ENCODE measurements at regions not wholly inside any gene's neighbourhood (a gene's known extent, or its start where the extent isn't known, plus 50 kb on each side); places are given as distances from the start of the nearest gene placed in this dataset.

DNA sequence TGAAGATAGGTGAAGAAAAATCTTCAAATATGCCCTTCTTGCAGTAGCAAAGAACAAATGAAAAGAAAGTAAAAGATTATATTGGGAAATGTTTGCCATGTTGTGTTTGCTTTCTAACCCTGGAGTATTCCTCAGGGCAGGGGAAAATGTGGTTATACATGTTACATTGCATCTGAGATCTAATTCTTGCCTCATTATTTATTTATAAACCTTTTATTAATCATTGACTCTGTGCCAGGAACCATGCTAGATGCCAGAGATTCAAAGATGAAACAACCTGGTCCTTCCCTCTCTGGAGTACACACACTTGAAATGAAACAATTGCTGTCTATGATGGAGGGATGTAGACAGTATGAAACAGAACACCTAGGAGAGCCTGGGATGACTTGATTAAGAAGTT lies 128.1 kb upstream of the HMGA2 start:
- in situ Hi-C loops (cut with MboI; ENCODE audit: low pct_ligation_motif_present in 1 of 4, low pct_unique_long_range_greater_than_20kb in 1 of 4, low sequenced_read_pairs in 3 of 4) = no loop called here
- Histone ChIP-seq H3K4me3 (no peak overlapping the region), H3K36me3 (no peaks in the 10 kb centered on the region), H3K27me3 (no peaks in the 10 kb centered on the region), H3K27ac (no peak overlapping the region), H3K4me1 (peaks cover 0 to 9% (median 1%) of the 10 kb centered on the region in 4 donors), H3K9me3 (no peaks in the 10 kb centered on the region)
- TF ChIP-seq EP300 (IDR thresholded peaks at IDR 0.05; ENCODE audit: low read depth) (no peak), CTCF (IDR thresholded peaks at IDR 0.05) (no peak), POLR2AphosphoS5 (IDR thresholded peaks at IDR 0.05) (no peak), POLR2A (IDR thresholded peaks at IDR 0.05) (no peak)
- intact Hi-C loops (cut with DNase I; ENCODE audit: low total_unique reads) = no loop called here
- no peak for DNase-seq

DNA sequence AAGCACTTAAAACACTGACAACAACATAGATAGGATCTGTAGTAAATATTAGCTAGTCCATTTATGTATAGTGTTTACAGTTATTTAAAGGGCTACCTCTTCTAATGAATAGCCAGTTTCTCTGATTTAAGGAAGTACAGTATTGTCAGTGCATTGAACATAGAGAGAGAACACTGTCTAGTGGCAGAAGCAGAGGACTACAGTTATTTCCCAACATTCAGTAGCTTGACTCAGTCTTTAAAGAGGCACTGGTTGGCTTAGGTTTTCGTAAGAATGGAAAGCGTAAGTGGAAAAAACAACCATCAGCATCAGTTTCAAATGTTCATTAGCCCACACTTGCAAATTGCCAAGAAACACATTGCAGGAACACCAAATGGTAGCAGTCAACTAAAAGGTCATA lies 125.0 kb upstream of the HMGA2 start:
- peaks cover 0 to 9% (median 1%) of the 10 kb centered on the region in 4 donors for H3K4me1 ChIP-seq
- WGBS, 2 donors (ENCODE audit: low coverage in 1 of 2) = 73 to 81% methylated on average over 2 of the region's 2 CpGs
- H3K27ac ChIP-seq = no peak overlapping the region
- H3K36me3 ChIP-seq = no peaks in the 10 kb centered on the region
- intact Hi-C loops (cut with DNase I; ENCODE audit: low total_unique reads) = no loop called here
- DNase-seq = no peak
- peaks cover 4% of the 10 kb centered on the region for H3K27me3 ChIP-seq
- no peak overlapping the region for H3K4me3 ChIP-seq
- in situ Hi-C loops (cut with MboI; ENCODE audit: low pct_ligation_motif_present in 1 of 4, low pct_unique_long_range_greater_than_20kb in 1 of 4, low sequenced_read_pairs in 3 of 4) = no loop called here
- H3K9me3 ChIP-seq = peaks cover 0 to 1% of the 10 kb centered on the region in 2 donors
- no peak for TF ChIP-seq EP300 (IDR thresholded peaks at IDR 0.05; ENCODE audit: low read depth)
- no peak for TF ChIP-seq POLR2A (IDR thresholded peaks at IDR 0.05)
- TF ChIP-seq POLR2AphosphoS5 (IDR thresholded peaks at IDR 0.05) = no peak
- no peak for TF ChIP-seq CTCF (IDR thresholded peaks at IDR 0.05)

- no peak for DNase-seq
- Histone ChIP-seq H3K27ac (no peak overlapping the region), H3K4me1 (no peaks in the 10 kb centered on the region), H3K9me3 (peaks cover 16 to 19% of the 10 kb centered on the region in 2 donors), H3K4me3 (no peak overlapping the region), H3K36me3 (no peaks in the 10 kb centered on the region), H3K27me3 (peaks cover 4% of the 10 kb centered on the region)
- intact Hi-C loops (cut with DNase I; ENCODE audit: low total_unique reads) = no loop called here
- in situ Hi-C loops (cut with MboI; ENCODE audit: low pct_ligation_motif_present in 1 of 4, low pct_unique_long_range_greater_than_20kb in 1 of 4, low sequenced_read_pairs in 3 of 4) = no loop called here
- TF ChIP-seq POLR2AphosphoS5 (IDR thresholded peaks at IDR 0.05) (no peak), CTCF (IDR thresholded peaks at IDR 0.05) (no peak), EP300 (IDR thresholded peaks at IDR 0.05; ENCODE audit: low read depth) (no peak), POLR2A (IDR thresholded peaks at IDR 0.05) (no peak)
- 86 to 91% methylated on average over 5 of the region's 5 CpGs for WGBS, 2 donors (ENCODE audit: low coverage in 1 of 2)
Measured at GRCh38 chr12:65703176-65703575, 121.1 kb upstream of the HMGA2 start.

GRCh38 chr12:65705380-65705876 lies 118.9 kb upstream of the HMGA2 start:
- Histone ChIP-seq H3K4me1 (no peaks in the 10 kb centered on the region), H3K27ac (no peak overlapping the region), H3K4me3 (no peak overlapping the region), H3K36me3 (no peaks in the 10 kb centered on the region), H3K9me3 (peaks cover 16 to 19% of the 10 kb centered on the region in 2 donors), H3K27me3 (peaks cover 4% of the 10 kb centered on the region)
- WGBS, 2 donors (ENCODE audit: low coverage in 1 of 2) = 98 to 100% methylated on average over 2 of the region's 2 CpGs
- intact Hi-C loops (cut with DNase I; ENCODE audit: low total_unique reads) = no loop called here
- TF ChIP-seq POLR2AphosphoS5 (IDR thresholded peaks at IDR 0.05) (no peak), EP300 (IDR thresholded peaks at IDR 0.05; ENCODE audit: low read depth) (no peak), CTCF (IDR thresholded peaks at IDR 0.05) (no peak), POLR2A (IDR thresholded peaks at IDR 0.05) (no peak)
- in situ Hi-C loops (cut with MboI; ENCODE audit: low pct_ligation_motif_present in 1 of 4, low pct_unique_long_range_greater_than_20kb in 1 of 4, low sequenced_read_pairs in 3 of 4) = no loop called here
- no peak for DNase-seq

Measured in transverse colon (tissue), 4 donors.